Thyroid gland (tissue), 4 donors: ENCODE measurements at regions not wholly inside any gene's neighbourhood (a gene's known extent, or its start where the extent isn't known, plus 50 kb on each side); places are given as distances from the start of the nearest gene placed in this dataset.

ENCODE experiments used
- DNase-seq, 2 donors: peaks; one replicate each; pipeline ENCODE4 v3.0.0-alpha.2; 2019
- H3K27ac ChIP-seq, 3 donors: fragments of 200-600 bp; sonication (generic); 1 replicate in 2 of 3; 2 replicates in 1 of 3; pipeline ENCODE4 v1.5.1; 2016 to 2019; ENCODE audit warnings: mild to moderate bottlenecking in 1 of 3, moderate library complexity in 1 of 3
- H3K27me3 ChIP-seq: fragments of 200-600 bp; sonication (generic); one replicate; pipeline ENCODE4 v1.5.1; 2019
- H3K36me3 ChIP-seq, 2 donors: fragments of 200-600 bp; sonication (generic); one replicate each; pipeline ENCODE4 v1.5.1; 2016 to 2019
- H3K4me1 ChIP-seq, 2 donors: fragments of 200-600 bp; sonication (generic); one replicate each; pipeline ENCODE4 v1.5.1; 2017 to 2019
- H3K4me3 ChIP-seq, 3 donors: fragments of 200-600 bp; sonication (generic); replicated peaks in 1 of 3; 1 replicate in 2 of 3; 2 replicates in 1 of 3; pipeline ENCODE4 v1.5.1; 2016; ENCODE audit warnings: mild to moderate bottlenecking in 1 of 3
- H3K9me3 ChIP-seq: fragments of 200-600 bp; sonication (generic); one replicate; pipeline ENCODE4 v1.5.1; 2017
- POLR2A ChIP-seq, 2 donors: fragments of 450-650 bp; IDR thresholded peaks; one replicate each; pipeline ENCODE4 v1.6.1; 2017; ENCODE audit warnings: antibody characterized with exemption in 2 of 2, mild to moderate bottlenecking in 2 of 2, moderate library complexity in 1 of 2
- WGBS, 2 donors: methylation state at CpG; one replicate each; pipeline ENCODE4 v1.1.5; 2017; 5-methylcytosine and 5-hydroxymethylcytosine counted together
- intact Hi-C: fragments of 100-400 bp; cut with DNase I; formaldehyde crosslinking; loops from one replicate; pipeline ENCODE4 v1.15.1; 2023
- TF ChIP-seq, protein P1 (sequence below), 6 experiments: fragments of 200-600 bp in 3 of 6; fragments of 450-650 bp in 3 of 6; sonication (generic) in 3 of 6; IDR thresholded peaks; one replicate each; pipeline ENCODE4 v1.5.1; 2016 to 2019; ENCODE audit warnings: antibody characterized with exemption in 6 of 6, mild to moderate bottlenecking in 2 of 6, inconsistent platforms in 1 of 6, moderate library complexity in 1 of 6

DNA sequence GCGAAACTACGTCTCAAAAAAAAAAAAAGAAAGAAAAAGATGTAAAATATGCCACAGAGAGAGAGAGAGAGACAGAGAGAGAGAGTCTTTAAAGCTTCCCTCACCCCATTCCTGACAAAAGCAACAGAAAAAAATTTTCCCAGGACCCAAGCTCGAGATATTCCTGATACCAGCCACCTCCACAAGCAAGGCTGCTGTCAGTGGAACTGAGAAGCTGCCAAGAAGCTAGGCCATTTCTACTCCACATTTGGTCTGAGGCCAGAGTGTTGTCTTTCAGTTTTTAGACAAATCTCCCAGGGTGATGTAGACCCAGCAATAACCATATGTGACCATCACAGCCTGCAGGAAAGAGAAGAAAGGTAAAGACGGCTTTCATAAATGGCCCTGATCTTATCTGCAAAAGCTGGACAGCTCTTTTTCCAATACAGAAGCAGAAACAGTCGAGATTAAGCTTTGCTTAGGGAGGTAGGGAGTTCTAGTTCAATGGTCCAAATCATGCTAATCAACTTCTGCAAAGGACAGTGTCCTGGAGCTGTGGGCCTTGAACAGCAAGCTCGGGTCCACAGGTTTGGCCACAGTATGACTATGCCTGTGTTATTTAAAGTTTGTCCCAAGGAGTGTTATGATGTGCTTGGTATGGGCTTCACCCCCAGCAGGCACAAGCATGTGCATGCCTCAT, 130.3 kb upstream of the NUDT4 start:
- no peaks in the 10 kb centered on the region for H3K9me3 ChIP-seq
- 25 to 29% methylated on average over 6 of the region's 6 CpGs for WGBS, 2 donors
- H3K4me3 ChIP-seq, result no peak overlapping the region
- TF ChIP-seq POLR2A (IDR thresholded peaks at IDR 0.05), result peak in 1 of 2 donors; percentile 7
- TF ChIP-seq, protein P1, sequence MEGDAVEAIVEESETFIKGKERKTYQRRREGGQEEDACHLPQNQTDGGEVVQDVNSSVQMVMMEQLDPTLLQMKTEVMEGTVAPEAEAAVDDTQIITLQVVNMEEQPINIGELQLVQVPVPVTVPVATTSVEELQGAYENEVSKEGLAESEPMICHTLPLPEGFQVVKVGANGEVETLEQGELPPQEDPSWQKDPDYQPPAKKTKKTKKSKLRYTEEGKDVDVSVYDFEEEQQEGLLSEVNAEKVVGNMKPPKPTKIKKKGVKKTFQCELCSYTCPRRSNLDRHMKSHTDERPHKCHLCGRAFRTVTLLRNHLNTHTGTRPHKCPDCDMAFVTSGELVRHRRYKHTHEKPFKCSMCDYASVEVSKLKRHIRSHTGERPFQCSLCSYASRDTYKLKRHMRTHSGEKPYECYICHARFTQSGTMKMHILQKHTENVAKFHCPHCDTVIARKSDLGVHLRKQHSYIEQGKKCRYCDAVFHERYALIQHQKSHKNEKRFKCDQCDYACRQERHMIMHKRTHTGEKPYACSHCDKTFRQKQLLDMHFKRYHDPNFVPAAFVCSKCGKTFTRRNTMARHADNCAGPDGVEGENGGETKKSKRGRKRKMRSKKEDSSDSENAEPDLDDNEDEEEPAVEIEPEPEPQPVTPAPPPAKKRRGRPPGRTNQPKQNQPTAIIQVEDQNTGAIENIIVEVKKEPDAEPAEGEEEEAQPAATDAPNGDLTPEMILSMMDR (IDR thresholded peaks at IDR 0.05), result no peak
- no peaks in the 10 kb centered on the region for H3K36me3 ChIP-seq
- intact Hi-C loops, result no loop called here
- H3K27me3 ChIP-seq, result no peaks in the 10 kb centered on the region
- peaks cover 27 to 50% of the 10 kb centered on the region in 2 donors for H3K4me1 ChIP-seq
- H3K27ac ChIP-seq, result peak overlapping the region; percentile 33 to 66 (median 37)
- peak; percentile 56 to 65 for DNase-seq

DNA sequence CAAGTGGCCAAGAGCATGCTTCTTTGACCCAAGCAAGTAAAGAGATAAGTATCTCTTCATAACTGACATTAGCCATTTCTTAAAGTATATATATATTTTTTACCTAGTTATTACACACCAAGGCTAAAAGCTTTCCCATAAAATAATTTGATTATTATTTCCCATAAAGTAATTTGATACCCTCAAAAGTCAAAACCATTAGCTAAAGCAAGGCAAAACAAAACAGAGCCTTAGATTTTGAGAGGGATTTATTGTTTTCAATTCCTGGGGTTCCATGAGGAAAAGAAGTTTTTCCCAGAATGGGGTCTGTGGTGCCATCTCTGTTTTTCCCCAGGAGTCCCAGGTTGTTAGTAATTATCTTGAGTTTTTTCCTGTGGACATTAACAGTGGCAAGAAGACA, 125.5 kb upstream of the NUDT4 start:
- DNase-seq, result no peak
- Histone ChIP-seq H3K4me3 (no peak overlapping the region), H3K27me3 (no peaks in the 10 kb centered on the region), H3K36me3 (no peaks in the 10 kb centered on the region), H3K9me3 (no peaks in the 10 kb centered on the region), H3K4me1 (peaks cover 5 to 20% of the 10 kb centered on the region in 2 donors), H3K27ac (no peak overlapping the region)
- intact Hi-C loops, result no loop called here
- TF ChIP-seq, protein P1 (IDR thresholded peaks at IDR 0.05), result no peak
- TF ChIP-seq POLR2A (IDR thresholded peaks at IDR 0.05), result no peak

DNA sequence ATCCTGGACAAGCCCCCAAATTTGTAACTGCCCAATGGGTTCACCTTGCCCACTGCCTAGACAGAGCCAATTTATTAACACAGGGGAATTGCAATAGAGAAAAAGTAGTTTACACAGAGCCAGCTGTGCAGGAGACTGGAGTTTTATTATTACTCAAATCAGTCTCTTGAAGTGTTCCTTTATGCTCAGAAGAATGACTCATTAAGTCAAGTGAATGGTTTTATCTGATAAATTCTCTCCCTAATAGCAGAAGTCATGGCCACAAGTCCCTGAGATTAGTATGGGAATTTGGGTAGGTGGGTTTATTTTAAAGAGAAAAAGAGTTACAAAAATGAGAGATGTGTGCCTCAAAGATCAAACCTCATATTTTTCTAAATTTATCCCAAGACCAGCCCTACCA, 122.8 kb upstream of the NUDT4 start:
- no peaks in the 10 kb centered on the region for H3K36me3 ChIP-seq
- TF ChIP-seq, protein P1 (IDR thresholded peaks at IDR 0.05), result no peak
- no peak for TF ChIP-seq POLR2A (IDR thresholded peaks at IDR 0.05)
- peaks cover 0 to 4% of the 10 kb centered on the region in 2 donors for H3K4me1 ChIP-seq
- H3K9me3 ChIP-seq, result no peaks in the 10 kb centered on the region
- no peaks in the 10 kb centered on the region for H3K27me3 ChIP-seq
- H3K4me3 ChIP-seq, result no peak overlapping the region
- no peak overlapping the region for H3K27ac ChIP-seq
- no peak for DNase-seq
- intact Hi-C loops, result no loop called here

DNA sequence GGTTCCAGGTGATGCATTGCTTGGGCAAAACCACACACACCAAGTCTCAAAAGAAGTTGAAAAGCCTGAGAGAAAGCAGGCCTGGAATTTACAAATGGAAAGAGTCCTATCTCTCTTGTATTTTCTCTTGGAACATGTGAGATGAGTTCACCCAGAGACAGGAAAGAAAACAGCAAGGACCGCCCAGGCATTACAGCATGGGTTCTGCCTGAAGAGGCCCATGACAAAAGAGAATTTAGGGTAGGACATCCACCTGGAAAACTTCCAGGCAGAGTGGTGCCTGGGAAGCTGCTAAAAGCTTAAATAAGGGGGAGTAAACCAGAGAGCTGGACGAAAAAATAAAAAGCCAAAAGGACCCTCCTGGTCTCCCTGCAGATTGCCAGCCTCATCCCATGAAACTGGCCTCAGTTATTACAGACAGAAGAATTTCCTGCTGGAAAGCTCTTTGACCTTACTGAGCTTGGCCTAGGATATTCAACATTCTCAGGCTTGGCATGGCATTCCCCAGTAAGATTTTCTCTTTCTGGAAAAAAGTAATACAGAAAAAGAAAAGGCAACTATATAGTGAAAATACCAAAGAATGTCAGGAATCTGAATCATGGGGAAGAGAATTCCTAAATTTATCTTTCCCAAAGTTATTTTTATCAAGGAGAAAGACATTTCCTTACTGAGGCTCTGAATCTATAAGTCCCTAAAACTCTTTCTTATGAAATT, 121.3 kb upstream of the NUDT4 start:
- TF ChIP-seq POLR2A (IDR thresholded peaks at IDR 0.05), result no peak
- TF ChIP-seq, protein P1 (IDR thresholded peaks at IDR 0.05), result no peak
- Histone ChIP-seq H3K27ac (no peak overlapping the region), H3K9me3 (no peaks in the 10 kb centered on the region), H3K4me1 (peaks cover 0 to 4% of the 10 kb centered on the region in 2 donors), H3K36me3 (no peaks in the 10 kb centered on the region), H3K27me3 (no peaks in the 10 kb centered on the region), H3K4me3 (no peak overlapping the region)
- no peak for DNase-seq
- intact Hi-C loops, result no loop called here
- WGBS, 2 donors, result 74 to 86% methylated on average over 2 of the region's 2 CpGs

DNA sequence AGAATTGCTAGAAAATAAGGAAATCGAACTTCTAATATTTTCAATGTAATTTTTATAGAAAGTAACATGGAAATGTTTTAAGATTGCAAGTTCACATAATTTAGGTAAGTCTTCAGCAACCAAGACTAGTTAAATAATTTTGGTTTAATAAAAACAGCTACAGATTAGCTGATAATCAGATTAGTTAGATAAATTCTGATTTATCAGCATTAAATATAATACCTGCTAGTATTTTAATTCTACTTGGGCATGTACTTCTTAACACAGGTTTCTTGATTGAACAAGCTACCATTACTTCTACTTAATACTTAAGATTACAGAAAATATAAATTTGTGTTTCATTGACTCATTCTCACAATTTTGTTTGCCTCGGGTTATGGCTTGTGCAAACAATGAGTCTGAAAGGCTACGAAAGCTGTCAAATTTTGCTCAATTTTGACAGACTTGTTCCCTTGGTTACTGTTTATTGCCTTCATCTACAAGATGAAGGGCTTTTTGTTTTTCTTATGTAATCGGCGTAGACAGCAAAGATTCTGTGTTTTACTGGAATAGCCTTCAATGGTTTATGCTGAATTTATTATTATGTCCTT, 116.1 kb upstream of the NUDT4 start:
- Histone ChIP-seq H3K27ac (no peak overlapping the region), H3K4me3 (no peak overlapping the region), H3K27me3 (no peaks in the 10 kb centered on the region), H3K9me3 (no peaks in the 10 kb centered on the region), H3K4me1 (no peaks in the 10 kb centered on the region), H3K36me3 (no peaks in the 10 kb centered on the region)
- no peak for DNase-seq
- WGBS, 2 donors, result 92 to 94% methylated on average over 5 of the region's 5 CpGs
- intact Hi-C loops, result no loop called here
- no peak for TF ChIP-seq POLR2A (IDR thresholded peaks at IDR 0.05)
- TF ChIP-seq, protein P1 (IDR thresholded peaks at IDR 0.05), result no peak
